WERI-Rb-1 (cell line): ENCODE measurements at regions not wholly inside any gene's neighbourhood (a gene's known extent, or its start where the extent isn't known, plus 50 kb on each side); places are given as distances from the start of the nearest gene placed in this dataset.

Experiments used
- DNase-seq: peaks from one replicate; pipeline ENCODE4 v3.0.0-alpha.2; 2020
- H3K27ac ChIP-seq: fragments of 250-450 bp; sonication (Bioruptor Pico); 2 replicates; pipeline ENCODE4 v1.5.1; 2020; ENCODE audit warnings: mild to moderate bottlenecking, moderate library complexity
- H3K27me3 ChIP-seq: fragments of 250-450 bp; sonication (Bioruptor Pico); 2 replicates; pipeline ENCODE4 v1.5.1; 2021; ENCODE audit warnings: mild to moderate bottlenecking, low read depth, moderate library complexity; ENCODE audit not compliant: insufficient read depth, severe bottlenecking
- H3K36me3 ChIP-seq: fragments of 250-450 bp; sonication (Bioruptor Pico); 2 replicates; pipeline ENCODE4 v1.5.1; 2020; ENCODE audit warnings: mild to moderate bottlenecking, moderate library complexity
- H3K4me3 ChIP-seq: 2 replicates; pipeline ENCODE4 v1.5.1; 2011; ENCODE audit warnings: low read depth, mild to moderate bottlenecking, control low read depth, low read length
- H3K9me3 ChIP-seq: fragments of 250-450 bp; sonication (Bioruptor Pico); 2 replicates; pipeline ENCODE4 v1.5.1; 2021; ENCODE audit warnings: mild to moderate bottlenecking, moderate library complexity; ENCODE audit not compliant: severe bottlenecking
- CTCF ChIP-seq: IDR thresholded peaks from 2 replicates; pipeline ENCODE4 v1.5.1; 2011; ENCODE audit warnings: low read depth, mild to moderate bottlenecking, control low read depth, inconsistent platforms, low read length

GRCh38 chr12:43284486-43285158 is 267.4 kb downstream of the ADAMTS20 start:
- H3K4me3 ChIP-seq, result no peak overlapping the region
- no peak overlapping the region for H3K27ac ChIP-seq
- H3K36me3 ChIP-seq, result no peaks in the 10 kb centered on the region
- no peaks in the 10 kb centered on the region for H3K27me3 ChIP-seq
- TF ChIP-seq CTCF, result no peak
- no peaks in the 10 kb centered on the region for H3K9me3 ChIP-seq
- no peak for DNase-seq

GRCh38 chr12:43283206-43283605 is 268.8 kb downstream of the ADAMTS20 start:
- no peak overlapping the region for H3K27ac ChIP-seq
- H3K4me3 ChIP-seq, result no peak overlapping the region
- no peak for TF ChIP-seq CTCF

GRCh38 chr12:43282106-43282505 is 269.9 kb downstream of the ADAMTS20 start:
- no peak for TF ChIP-seq CTCF
- no peak for DNase-seq
- H3K36me3 ChIP-seq, result no peaks in the 10 kb centered on the region
- no peaks in the 10 kb centered on the region for H3K9me3 ChIP-seq
- H3K27me3 ChIP-seq, result no peaks in the 10 kb centered on the region
- no peak overlapping the region for H3K27ac ChIP-seq
- H3K4me3 ChIP-seq, result no peak overlapping the region

More at GRCh38 chr12:43283206-43283605, 268.8 kb downstream of the ADAMTS20 start:
- Histone ChIP-seq H3K9me3 (no peaks in the 10 kb centered on the region), H3K36me3 (no peaks in the 10 kb centered on the region), H3K27me3 (no peaks in the 10 kb centered on the region)
- DNase-seq, result no peak

GRCh38 chr12:43281563-43281962 is 270.4 kb downstream of the ADAMTS20 start:
- H3K27ac ChIP-seq, result no peak overlapping the region
- TF ChIP-seq CTCF, result no peak
- no peak overlapping the region for H3K4me3 ChIP-seq
- no peaks in the 10 kb centered on the region for H3K36me3 ChIP-seq
- DNase-seq, result no peak
- H3K27me3 ChIP-seq, result no peaks in the 10 kb centered on the region
- no peaks in the 10 kb centered on the region for H3K9me3 ChIP-seq

GRCh38 chr12:43278541-43278832 is 273.5 kb downstream of the ADAMTS20 start:
- no peaks in the 10 kb centered on the region for H3K9me3 ChIP-seq
- no peaks in the 10 kb centered on the region for H3K27me3 ChIP-seq
- no peak overlapping the region for H3K4me3 ChIP-seq

More at GRCh38 chr12:43278541-43278832, 273.5 kb downstream of the ADAMTS20 start:
- no peak for DNase-seq
- TF ChIP-seq CTCF, result no peak
- H3K36me3 ChIP-seq, result no peaks in the 10 kb centered on the region
- no peak overlapping the region for H3K27ac ChIP-seq
